NOMO-1 treated with dmso at 0.1 percent for 144 hours (cell line): ENCODE measurements at regions not wholly inside any gene's neighbourhood (a gene's known extent, or its start where the extent isn't known, plus 50 kb on each side); places are given as distances from the start of the nearest gene placed in this dataset.
"Not testable (repeated sequence)": the region's sequence is repeated elsewhere in the genome, so short reads cannot be mapped to it uniquely, and the experiment has no call there.

Experiments used
- DNase-seq: peaks from one replicate; lab custom pipeline; 2025; ENCODE audit not compliant: unreplicated experiment; lab: John Stamatoyannopoulos, UW

DNA sequence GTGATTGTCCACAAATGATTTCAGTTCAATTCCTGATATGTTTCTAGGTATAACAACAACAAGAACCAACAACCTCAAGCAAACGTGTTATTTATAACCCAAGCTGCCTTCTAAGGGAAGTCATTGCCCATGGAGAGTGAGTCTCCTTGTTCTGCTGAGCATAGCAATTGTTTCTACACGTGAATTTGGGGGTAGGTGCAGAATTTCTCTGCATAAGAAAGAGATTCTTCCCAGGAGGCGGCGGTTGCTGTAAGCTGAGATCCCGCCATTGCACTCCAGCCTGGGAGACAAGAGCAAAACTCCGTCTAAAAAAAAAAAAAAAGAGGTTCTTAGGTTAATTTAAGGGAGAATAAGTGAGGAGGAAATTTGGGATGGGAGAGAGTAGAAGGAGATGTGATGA, 226.5 kb upstream of the PELI2 start:
- no peak for DNase-seq

DNA sequence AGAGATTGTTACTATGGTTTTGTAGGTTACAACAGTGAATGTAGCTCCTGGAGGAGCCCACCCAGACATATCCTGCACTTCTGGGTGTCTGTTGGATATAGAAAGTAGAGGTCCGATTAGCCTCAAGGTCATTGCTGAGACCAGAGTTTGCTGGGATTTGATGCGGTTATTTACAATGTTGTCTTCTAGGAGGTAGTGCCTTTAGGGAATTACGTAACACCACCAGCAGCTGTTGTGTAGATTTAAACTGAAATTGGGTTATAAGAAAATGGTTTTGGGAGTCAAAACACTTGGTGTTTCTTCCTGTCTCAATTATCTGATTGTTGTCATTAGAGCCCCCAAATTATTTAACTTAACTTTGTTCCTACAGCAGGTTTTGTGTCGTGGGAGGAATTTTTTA, 225.3 kb upstream of the PELI2 start:
- DNase-seq, result no peak

DNA sequence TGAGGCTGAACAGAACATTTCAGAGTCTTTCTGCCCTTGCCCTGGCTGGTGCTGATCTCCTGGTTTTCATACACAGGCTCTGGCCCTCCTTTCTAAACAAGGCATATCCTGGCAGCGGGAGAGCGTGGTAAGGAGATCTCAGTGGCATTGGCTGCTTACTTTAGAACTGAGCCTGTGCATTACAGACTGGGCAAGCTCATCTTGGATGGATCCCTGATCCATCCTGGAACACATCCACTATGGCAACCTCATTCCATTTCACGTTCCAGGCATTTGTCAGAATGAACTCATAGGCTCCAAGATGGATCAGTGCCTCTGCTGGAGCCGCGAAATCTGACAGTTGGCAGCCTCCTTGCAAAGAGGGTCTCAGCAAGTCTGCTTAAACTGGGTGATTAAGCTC, 224.5 kb upstream of the PELI2 start:
- DNase-seq, result no peak

DNA sequence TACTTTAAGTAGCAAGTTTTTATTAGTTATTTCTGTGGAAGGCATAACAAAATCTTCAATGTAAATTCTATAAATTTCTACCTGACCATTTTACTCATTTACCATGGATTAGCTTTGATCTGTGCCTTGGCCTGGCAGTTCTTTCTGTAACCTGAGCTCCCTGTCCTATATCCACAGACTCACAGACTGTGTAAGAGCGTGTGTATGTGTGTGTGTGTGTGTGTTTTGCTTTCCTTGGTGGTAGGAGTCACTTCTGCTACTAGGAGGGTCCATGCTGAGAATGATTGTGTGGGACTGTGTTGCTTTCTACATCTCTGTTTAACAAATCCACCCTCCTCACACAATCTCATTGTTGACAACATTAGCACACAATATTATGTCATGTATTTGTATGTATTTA, 221.2 kb upstream of the PELI2 start:
- no peak for DNase-seq

DNA sequence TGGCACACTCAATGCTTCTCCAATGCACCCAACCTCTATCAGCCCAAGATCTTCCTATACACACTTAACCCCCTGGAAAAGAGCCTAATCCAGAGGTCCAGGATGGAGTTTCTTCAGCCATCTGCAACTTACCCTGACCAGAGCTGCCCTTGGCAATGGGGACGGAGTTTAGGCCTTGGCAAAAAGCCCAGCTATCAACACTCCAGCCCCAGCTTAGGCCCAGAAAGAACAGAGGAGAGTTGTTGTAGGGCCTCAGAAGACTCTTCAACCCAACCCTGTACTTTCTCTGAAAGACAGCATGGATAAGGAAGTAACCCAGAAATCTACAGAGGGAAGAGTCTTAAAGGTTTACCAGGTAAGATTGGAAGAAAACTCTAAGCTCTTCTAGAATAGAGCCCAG, 219.3 kb upstream of the PELI2 start:
- DNase-seq, result no peak

DNA sequence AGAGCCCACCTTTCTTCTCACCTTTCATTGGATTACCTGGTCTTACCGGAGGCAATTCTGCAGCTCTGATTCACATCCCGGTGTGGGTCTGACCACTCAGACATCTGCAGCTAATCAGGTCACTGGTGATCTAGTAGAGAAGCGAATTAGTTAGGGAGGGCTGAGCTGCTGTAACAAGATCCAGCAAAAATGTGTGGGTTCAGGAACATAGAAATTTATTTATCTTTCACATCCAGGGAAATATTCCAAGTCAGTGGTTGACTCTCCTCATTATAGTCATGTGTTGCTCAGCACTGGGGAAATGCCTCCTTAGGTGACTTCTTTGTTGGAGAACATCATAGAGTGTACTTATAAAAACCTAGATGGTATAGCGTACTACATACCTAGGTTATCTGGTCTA, 218.7 kb upstream of the PELI2 start:
- no peak for DNase-seq

DNA sequence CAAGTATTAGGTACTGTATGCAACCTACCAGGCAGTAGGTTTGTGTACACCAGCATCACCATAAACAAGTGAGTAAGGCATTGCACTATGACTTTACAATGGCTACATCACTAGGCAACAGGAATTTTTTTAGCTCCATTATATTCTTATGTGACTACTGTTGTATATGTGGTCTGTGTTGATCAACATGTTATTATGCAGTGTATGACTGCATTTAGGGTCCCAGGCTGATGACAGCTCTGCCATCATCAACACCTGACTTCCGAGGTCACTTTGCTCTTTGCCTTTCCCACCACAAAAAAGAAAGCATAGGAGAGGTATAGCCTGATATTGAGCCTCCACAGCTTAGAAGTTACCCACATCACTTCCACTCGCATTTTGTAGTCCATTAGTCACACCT, 217.5 kb upstream of the PELI2 start:
- no peak for DNase-seq

DNA sequence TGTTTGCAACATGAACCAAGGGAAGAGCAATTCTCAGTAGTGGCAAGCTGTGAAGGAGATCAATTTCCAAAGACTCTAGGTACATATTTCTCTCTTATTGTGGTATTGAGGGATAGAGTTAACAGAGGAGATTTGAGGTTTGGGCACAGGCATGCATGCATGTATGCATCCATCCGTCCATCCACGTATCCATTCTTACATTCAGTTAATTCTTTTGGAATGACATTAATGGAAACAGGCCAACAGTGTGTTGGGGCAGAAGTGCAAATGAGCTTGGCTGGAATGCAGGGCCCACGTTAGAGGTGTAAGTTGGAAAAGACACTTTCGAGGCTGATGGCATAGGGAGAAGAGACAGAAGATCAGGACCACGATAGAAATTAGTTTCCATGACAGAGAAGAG, 216.9 kb upstream of the PELI2 start:
- DNase-seq, result no peak

DNA sequence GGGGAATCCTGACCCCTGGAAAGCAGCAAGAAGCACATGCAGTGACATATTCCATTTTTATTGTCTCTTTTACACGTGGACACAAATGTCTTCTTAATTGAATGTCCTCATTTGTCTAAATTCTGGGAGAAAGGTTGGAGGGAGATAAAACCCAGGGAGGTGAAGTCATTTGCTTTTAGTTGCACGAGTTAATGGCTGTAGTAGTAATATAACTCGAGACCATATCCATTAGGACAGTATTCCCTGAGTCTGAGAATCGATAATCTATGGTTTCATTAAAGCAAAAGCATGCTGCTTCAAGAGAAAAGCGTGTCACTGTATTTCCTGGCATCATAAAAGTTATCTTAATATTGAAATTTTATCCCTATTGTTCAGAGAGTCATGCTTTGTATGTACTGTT, 216.0 kb upstream of the PELI2 start:
- DNase-seq, result no peak

DNA sequence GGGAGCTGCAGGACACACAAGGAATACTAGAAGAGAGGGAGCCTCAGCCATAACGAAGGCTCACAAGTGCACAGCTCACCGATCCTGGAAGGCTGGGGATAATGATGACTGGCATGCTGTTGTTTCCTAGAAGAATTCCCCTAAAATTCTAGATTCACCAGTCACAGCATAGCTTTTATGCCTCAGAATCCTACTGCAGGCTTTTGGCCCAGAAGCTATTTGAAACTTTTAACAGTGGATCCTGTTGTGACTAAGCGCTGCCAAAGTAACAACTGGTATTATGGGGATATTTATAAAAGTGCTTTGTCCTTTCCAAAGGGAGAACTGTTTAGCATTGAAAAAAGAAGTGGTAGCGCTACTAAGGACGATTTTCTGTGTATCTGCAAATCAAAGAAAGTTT, 214.1 kb upstream of the PELI2 start:
- no peak for DNase-seq

DNA sequence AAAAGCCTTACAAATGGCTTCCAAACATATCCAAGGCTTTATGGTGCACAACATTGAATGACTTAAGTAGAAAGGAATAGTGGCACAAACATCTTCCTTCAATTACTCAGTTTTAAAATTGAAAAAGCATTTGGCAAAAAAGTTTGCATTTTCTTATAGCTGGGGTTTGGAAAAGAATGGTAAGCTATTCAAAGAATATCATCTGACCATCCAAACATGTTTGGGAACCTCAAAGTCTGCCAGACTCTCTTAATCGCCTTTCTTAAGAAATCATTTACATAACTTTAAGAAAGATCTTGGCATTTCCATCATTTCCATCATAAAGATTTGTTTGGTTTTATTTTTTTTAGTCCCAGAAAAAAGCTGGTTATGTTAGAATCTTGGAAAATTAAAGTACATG, 210.1 kb upstream of the PELI2 start:
- no peak for DNase-seq

DNA sequence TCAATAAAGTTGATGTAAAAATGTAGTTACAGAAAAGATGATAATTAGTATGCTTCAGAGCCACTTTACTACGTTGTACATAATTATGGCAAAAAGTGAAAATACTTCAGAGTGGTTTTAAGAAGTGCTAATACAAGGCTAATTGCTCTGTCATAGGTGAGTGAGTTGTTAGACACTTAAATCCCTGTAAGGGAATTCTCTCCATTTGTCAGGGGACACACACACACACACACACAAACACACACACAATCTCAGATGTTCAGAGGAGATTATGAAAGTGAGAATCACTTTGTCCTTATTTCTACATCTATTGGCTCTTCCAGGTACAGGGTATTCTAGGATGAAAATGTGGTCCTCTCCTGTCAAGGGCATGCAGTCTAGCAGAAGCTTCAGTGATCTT, 208.3 kb upstream of the PELI2 start:
- DNase-seq, result no peak

DNA sequence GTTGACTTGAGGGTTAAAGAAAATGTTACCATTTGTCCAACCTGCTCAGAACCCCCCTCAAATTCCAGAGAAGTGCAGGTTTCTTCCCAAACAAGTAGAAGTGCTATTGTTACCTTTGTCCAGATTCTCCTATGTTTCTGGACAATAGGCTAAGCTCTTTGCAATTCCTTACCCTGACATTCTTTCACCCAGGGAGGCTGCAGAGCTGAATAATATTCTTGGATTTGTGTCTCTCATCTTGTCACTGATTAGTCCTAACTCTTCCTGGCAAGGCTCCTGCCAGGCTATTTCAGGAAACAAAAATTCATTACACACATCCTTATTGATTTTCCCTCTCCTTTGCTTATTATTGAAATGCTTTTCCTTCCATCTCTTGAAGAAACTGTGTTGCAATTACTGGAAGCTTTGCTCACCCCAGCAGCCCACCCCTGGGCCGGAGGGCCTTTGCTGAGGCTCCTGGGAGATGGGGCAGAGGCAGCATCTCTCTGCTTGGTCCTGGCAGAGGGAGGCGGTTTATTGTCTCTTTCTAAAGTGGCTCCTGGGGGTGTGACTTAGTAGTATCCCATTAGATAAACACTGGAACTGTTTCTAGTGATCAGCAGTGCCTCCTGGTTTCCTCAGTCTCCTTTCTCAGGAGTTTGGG, 207.5 kb upstream of the PELI2 start:
- DNase-seq, result no peak

DNA sequence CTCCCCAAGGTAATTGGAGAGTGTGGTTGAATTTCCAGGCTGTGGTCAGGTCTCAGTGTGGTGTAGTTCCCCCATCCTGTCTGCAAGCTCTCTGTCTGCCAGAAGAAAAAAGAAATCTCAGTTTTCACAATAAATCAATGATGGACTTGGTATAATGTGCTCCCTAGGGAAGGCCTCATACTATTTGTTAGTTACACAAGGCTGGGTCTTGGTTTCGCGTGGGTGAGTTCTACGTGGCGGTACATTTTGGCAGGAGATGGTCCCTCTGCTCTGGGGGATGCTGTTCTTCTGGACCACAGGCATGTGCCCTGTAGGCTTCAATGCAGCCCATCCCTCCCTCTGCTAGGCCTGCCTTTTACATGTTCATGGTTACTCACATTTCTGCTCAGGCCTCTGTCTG, 206.4 kb upstream of the PELI2 start:
- DNase-seq, result no peak

DNA sequence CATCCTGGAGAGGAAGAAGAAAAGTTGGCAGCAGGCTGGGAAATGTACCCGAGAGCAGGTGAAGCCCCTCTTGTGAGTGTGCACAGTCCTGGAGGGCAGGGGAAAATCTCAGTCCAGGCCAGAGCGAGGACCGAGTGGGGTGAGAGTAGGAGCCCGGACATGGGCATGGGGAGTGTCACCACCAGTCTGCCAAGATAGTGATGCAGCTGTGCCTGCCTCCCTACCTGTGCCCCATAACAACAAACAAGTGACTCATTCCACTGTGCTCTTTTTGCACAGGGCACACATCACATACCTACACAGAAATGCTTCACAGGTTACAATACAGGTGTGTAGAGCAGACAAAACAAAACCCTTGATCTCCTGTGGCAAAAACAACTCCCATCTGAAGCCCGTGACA, 205.9 kb upstream of the PELI2 start:
- no peak for DNase-seq

DNA sequence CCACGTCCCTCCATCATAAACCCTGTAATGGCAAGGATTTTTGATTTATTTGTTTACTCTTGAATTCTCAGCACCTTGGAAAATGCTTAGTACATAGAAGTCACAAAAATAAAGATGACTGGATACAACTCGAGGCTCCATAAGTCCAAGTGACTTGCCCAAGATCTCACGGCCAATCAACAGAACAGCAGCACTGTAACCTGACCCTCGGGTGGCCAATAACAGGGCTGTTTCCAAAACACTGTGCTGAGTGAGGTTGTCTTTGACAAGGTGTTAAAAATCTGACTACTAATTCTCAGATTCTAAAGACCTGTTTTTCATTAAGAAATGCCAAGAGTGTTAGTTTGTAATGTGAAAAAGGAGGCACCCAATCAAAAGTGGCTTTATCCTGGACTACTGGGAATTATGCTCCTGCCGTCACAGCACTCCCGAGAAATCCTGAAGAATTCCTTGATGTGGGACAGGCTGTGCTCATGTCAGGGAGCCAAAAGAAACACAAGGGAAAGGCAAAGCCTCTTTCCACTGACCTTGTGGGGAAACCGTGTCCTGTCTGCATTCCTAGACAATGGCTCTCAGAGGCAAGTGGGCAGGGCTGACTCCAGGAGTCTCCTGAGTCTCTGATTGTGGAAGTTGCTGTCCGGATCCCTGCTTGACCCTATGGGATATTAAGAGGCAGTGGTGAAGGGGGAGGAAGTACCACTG, 204.7 kb upstream of the PELI2 start:
- no peak for DNase-seq

DNA sequence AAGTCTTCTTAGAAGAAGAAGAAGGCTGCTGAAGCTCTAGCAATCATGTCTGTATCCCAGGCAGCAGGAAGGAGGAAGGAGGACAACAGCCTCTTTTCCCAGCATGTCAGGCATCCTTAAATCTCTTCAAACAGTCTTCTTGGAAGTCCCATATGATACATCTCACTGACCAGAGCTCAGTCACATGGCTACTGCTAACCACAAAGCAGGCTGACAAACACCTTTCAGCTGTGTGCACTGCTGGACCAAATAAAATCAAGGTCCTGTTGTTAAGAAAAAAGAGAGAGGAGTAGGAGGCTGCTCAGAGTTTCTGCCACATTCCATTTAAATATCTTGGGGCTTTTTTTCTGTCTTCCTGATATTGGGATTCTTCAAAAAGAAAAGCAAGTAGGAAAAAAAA, 203.4 kb upstream of the PELI2 start:
- no peak for DNase-seq

DNA sequence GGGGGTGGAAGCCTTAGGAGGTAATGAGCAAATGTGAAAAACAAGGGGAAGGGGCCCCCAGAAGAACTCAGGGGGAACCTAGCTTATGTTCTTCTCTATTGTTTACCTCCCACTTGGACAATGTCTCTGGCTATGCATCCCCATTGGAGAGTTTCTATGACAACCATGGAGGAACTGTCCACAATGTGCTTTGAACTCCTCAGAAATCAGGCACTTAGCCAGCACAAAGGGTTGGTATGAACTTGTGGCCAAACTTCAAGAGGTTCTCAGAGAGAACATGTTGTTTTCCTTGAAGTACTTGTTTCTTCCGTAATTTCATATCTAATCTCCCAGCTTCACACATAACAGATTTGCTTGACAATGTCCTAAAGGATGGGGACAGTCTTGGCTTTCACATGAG, 202.8 kb upstream of the PELI2 start:
- no peak for DNase-seq

DNA sequence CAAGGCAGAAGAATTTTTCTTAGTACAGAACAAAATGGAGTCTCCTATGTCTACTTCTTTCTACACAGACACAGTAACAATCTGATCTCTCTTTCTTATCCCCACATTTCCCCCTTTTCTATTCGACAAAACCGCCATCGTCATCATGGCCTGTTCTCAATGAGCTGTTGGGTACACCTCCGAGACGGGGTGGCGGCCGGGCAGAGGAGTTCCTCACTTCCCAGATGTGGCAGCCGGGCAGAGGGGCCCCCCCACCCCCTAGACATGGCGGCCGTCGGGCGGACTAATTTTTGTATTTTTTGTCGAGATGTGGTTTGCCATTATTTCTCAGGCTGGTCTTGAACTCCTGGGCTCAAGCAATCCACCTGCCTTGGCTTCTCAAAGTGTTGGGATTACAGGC, 198.4 kb upstream of the PELI2 start:
- not testable (repeated sequence) for DNase-seq

DNA sequence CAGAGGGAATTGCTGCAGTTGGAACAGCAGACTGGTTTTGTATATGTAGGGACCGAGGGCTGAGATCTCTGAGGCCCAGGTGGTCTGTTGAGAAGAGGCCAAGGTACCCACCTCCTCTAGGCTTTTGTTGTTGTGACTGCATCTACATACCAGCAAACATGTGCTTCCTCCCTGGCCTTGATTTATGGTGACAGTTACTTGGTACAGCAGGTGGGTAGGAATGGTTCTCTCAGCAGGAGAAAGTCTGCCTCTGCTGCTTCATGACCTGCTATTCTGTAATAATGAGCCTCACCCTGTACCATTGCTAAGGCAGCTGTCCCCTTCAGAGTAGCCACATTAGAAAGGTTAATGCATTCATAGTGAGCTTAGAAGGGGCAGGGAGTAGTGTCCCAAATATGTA, 196.7 kb upstream of the PELI2 start:
- DNase-seq, result no peak

DNA sequence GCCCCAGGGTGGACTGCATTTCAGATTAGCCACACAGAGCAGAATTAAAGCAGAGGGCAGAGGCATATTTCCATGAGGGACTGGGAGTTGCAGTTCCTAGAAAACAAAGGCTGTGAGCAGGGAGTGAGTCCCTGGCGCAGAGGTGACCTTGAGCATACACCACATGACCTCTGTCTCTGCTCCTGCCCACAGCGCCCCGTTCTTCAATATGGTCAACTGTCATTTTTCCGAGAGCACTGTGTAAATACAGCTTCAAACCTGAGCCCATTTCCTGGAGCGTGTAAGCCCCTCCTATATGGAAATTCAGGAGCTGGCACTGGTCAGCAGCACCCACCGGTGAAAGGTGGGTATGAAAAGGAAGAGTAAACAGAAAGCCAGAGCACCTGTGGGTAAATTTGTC, 192.2 kb upstream of the PELI2 start:
- DNase-seq, result no peak

DNA sequence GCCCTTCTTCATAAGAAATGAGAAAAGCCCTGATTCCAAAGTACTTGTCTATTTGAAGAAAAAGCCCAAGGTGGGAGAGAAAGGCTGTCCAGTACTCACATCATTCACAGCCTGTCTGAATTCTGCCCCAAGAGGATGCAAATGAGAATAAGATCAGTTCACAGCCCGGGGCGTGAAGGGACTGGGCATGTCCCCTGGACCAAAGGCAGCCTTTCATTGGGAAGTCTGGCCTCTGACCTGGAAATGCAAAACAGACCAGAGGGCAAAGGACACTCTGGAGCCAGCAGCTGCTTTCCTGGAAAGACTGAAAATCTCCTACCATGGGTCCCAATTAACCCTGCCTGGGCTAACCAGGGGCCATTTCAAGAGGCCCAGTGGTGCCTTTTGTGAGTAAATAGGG, 191.2 kb upstream of the PELI2 start:
- DNase-seq, result no peak

DNA sequence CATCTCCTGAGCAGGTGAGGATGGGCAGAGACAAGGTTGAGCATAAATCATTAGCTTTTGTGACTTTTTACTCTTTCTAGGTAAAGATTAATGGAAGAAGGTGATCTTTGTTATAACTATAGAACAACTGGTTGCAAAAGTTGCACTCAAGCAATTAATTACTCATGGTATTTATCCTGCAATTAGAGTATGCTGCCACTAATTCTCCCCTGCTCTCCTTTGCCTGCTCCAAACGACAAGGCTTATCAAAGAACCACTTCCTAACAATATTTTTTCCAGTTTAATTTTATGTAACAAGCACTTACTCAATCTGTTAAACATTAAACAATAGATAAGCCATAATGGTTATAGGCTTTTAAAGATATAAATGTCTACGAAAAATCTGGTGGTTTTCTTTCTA, 189.9 kb upstream of the PELI2 start:
- DNase-seq, result no peak
